BJ (cell line): ENCODE measurements at regions not wholly inside any gene's neighbourhood (a gene's known extent, or its start where the extent isn't known, plus 50 kb on each side); places are given as distances from the start of the nearest gene placed in this dataset.

ENCODE experiments used
- CTCF ChIA-PET: fragments of 350-600 bp; formaldehyde crosslinking; extraction: SDS; loops from one replicate; lab custom pipeline; 2021; ENCODE audit warnings: antibody characterized with exemption, inconsistent platforms; lab: Yijun Ruan, JAX
- POLR2A ChIA-PET: fragments of 300-600 bp; sonication (Branson Sonifier 250); formaldehyde crosslinking; extraction: SDS; loops from one replicate; lab custom pipeline; 2021; ENCODE audit warnings: antibody characterized with exemption; lab: Charles Lee
- DNase-seq: peaks from one replicate; pipeline ENCODE4 v3.0.0-alpha.2; 2011; ENCODE audit warnings: low read depth
- H3K27me3 ChIP-seq: 2 replicates; pipeline ENCODE4 v1.6.0; 2011; ENCODE audit warnings: low read length; ENCODE audit not compliant: control insufficient read depth, insufficient read depth
- H3K36me3 ChIP-seq: 2 replicates; pipeline ENCODE4 v1.5.1; 2011; ENCODE audit warnings: low read length; ENCODE audit not compliant: control insufficient read depth, insufficient read depth
- H3K4me3 ChIP-seq: 2 replicates; pipeline ENCODE4 v1.5.1; 2011; ENCODE audit warnings: low read depth, mild to moderate bottlenecking, control low read depth, low read length
- CTCF ChIP-seq: IDR thresholded peaks from 2 replicates; pipeline ENCODE4 v1.5.1; 2011; ENCODE audit warnings: low read depth, mild to moderate bottlenecking, control low read depth, inconsistent platforms, low read length, moderate library complexity; ENCODE audit not compliant: insufficient read depth

DNA sequence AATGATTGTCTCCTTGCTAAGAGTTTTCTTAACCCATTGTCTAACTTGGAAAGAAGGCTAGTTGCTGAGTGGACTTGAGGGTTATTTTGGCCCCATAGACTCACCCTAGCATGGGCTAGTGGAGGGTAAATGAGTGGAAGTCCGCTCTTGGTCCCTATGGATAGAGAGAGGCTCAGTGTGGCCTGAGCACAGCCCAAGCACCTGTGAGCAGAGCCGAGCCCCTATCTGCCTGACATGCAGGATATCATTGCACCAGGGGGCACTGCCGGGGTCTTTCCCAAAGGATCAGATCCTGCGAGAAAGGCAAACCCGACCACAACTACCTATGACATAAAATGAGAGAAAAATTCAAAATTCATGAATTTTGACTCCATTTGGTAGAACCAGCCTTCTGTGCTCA, 70.6 kb upstream of the GGTLC1 start:
- TF ChIP-seq CTCF: no peak
- POLR2A ChIA-PET: no interaction called here
- no peak overlapping the region for H3K4me3 ChIP-seq
- CTCF ChIA-PET: no interaction called here
- no peak for DNase-seq
- no peaks in the 10 kb centered on the region for H3K27me3 ChIP-seq
- H3K36me3 ChIP-seq: no peaks in the 10 kb centered on the region

DNA sequence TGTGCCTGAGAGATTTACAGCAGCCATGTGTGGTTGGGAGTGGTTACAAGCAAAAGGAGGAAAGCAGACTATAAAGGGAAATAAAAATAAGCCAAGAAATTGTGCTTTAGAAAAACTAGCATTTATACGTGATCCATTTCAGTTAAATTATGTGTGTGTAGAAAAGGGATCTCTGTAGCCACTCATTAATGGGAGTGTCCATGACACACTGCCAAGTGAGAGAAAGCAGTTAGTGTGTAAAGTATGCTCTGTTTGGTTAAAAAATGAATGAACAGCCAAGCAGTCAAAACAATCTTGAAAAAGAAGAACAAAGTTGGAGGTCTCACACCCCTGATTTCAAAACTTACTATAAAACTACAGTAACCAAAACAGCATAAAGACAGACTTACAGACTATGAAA, 67.9 kb upstream of the GGTLC1 start:
- Histone ChIP-seq H3K36me3 (no peaks in the 10 kb centered on the region), H3K4me3 (no peak overlapping the region), H3K27me3 (no peaks in the 10 kb centered on the region)
- TF ChIP-seq CTCF: no peak
- DNase-seq: no peak
- POLR2A ChIA-PET: no interaction called here
- CTCF ChIA-PET: no interaction called here

DNA sequence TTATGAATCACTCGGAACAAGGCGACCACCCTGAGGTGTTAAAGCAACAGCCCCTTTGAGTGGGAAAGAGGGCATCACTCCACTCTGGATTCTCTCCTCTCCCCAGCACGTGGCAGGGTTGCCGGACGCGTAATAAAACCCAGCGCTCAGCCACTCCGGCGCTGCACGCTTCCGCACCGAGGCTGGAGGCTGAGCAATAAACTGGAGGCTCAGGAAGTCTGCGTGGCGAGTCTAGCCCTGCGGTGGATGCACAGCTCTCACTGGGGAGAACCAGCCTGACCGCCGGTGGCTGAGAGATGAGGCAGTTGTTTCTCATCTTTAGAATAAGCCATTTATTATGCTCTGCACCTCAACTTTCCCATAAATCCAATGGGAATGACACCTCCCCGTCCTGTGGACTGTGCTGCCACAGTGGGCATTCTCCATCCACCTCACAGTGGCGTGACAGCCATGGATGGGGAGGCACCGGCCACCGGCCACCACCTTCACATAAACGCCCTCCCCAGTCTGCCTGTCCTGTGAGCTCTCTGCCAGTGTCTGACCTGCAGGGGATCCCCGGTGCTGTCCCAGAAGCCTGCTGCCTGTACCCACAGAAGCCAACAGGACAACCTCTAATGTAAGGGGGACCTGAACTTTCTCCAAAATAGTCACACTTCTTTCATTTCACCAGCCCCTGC, 64.2 kb upstream of the GGTLC1 start:
- no peaks in the 10 kb centered on the region for H3K36me3 ChIP-seq
- TF ChIP-seq CTCF: no peak
- ChIA-PET POLR2A (no interaction called here), CTCF (no interaction called here)
- no peak overlapping the region for H3K4me3 ChIP-seq
- no peak for DNase-seq
- H3K27me3 ChIP-seq: no peaks in the 10 kb centered on the region

DNA sequence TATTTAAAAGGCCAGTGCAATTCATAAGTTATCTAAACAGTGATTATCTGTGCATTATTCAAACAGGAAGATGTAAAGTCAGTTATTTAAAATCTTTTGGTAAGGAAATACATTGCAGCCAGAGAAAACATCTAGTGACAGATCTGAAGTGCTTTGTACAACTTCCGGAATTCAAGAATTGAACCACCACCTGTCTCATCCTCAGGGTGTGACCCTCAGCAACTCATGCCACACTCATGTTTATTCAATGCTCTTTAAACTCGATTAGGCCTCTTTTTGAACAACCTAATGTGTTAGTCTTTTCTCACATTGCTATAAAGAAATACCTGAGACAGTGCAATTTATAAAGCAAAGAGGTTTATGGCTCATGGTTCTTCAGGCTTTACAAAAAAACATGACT, 62.6 kb upstream of the GGTLC1 start:
- ChIA-PET CTCF (no interaction called here), POLR2A (no interaction called here)
- Histone ChIP-seq H3K36me3 (no peaks in the 10 kb centered on the region), H3K4me3 (no peak overlapping the region), H3K27me3 (no peaks in the 10 kb centered on the region)
- TF ChIP-seq CTCF: no peak
- no peak for DNase-seq

DNA sequence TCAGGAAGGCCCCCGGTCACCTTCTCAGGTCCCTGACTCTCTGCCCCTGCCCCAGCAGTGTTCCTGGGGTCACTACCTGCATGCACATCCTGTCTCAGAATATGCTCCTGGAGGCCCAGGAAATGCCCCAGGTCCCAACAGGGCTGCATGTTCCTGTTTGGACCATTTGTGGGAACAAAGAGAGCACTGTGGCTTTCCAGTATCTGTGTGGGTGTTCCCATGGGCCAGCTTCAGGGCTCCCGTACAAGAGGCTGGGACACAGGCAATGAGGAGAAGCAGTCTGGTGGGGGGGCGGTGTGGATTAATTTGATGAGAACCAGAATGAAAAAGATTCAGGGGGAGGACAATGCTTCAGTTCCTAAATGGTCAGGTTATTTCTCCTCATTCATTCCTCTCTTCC, 61.5 kb upstream of the GGTLC1 start:
- H3K36me3 ChIP-seq: no peaks in the 10 kb centered on the region
- ChIA-PET CTCF (no interaction called here), POLR2A (no interaction called here)
- no peaks in the 10 kb centered on the region for H3K27me3 ChIP-seq
- DNase-seq: no peak
- TF ChIP-seq CTCF: no peak
- no peak overlapping the region for H3K4me3 ChIP-seq
